ENCODE measurements at regions not wholly inside any gene's neighbourhood (a gene's known extent, or its start where the extent isn't known, plus 50 kb on each side); places are given as distances from the start of the nearest gene placed in this dataset.

GRCh38 chr17:33895491-33895890 is 359.6 kb upstream of the CCL2 start:
- Histone ChIP-seq H2BK15ac (ENCODE audit: low read depth, low read length) (no peak overlapping the region), H3K56ac (ENCODE audit: extremely low read depth, insufficient read depth, low read length) (no peak overlapping the region), H3K4ac (ENCODE audit: low read depth, low read length) (no peak overlapping the region), H3K9me1 (ENCODE audit: insufficient read depth, low read length) (no peaks in the 10 kb centered on the region), H3K18ac (ENCODE audit: low read depth, low read length) (no peak overlapping the region), H2AK5ac (ENCODE audit: low read depth, low read length) (no peak overlapping the region), H3K27ac (ENCODE audit: insufficient read depth, low read length) (no peak overlapping the region), H4K91ac (ENCODE audit: insufficient read depth, low read depth, low read length) (no peak overlapping the region), H3K4me2 (ENCODE audit: low read depth, low read length) (no peak overlapping the region), H3K23ac (ENCODE audit: low read depth, low read length) (no peak overlapping the region), H4K5ac (ENCODE audit: low read depth, low read length) (no peak overlapping the region), H2BK5ac (ENCODE audit: low read depth, low read length, poor library complexity, severe bottlenecking) (no peak overlapping the region), H2AK9ac (replicated peaks; ENCODE audit: low read depth, low read length, poor library complexity) (no peak overlapping the region), H2BK20ac (ENCODE audit: low read depth, low read length) (no peak overlapping the region), H4K8ac (ENCODE audit: low read depth in 2 of 2, low read length in 2 of 2) (no peak overlapping the region), H3K9ac (ENCODE audit: low read depth, low read length) (no peak overlapping the region), H3K14ac (replicated peaks; ENCODE audit: low read depth, low read length) (no peak overlapping the region), H3K36me3 (ENCODE audit: control insufficient read depth, insufficient read depth, low read length) (no peaks in the 10 kb centered on the region), H3K27me3 (ENCODE audit: control insufficient read depth, insufficient read depth, low read length) (no peaks in the 10 kb centered on the region), H3K4me1 (ENCODE audit: control insufficient read depth, insufficient read depth, low read length) (no peaks in the 10 kb centered on the region), H3K9me3 (ENCODE audit: control insufficient read depth, insufficient read depth, low read length) (0 out of 2 replicates have a peak, but pooled peaks cover 2% of the 10 kb centered on the region), H3K79me1 (ENCODE audit: low read depth in 1 of 2, low read length in 2 of 2) (no peaks in the 10 kb centered on the region), H3K4me3 (ENCODE audit: insufficient read depth, low read depth, low read length) (no peak overlapping the region), H2AFZ (replicated peaks; ENCODE audit: low read length, poor library complexity) (no peak overlapping the region), H4K20me1 (ENCODE audit: insufficient read depth, low read length) (no peaks in the 10 kb centered on the region), H2BK120ac (ENCODE audit: low read depth, low read length) (no peak overlapping the region)
- POLR2A ChIA-PET (ENCODE audit: unreplicated experiment): no interaction called here
- no peak for TF ChIP-seq SMC3 (IDR thresholded peaks at IDR 0.05; ENCODE audit: low read depth, low read length)
- TF ChIP-seq CEBPB (IDR thresholded peaks at IDR 0.05; ENCODE audit: low read depth, low read length): no peak
- no peak for TF ChIP-seq RFX5 (IDR thresholded peaks at IDR 0.05; ENCODE audit: low read depth, low read length)
- TF ChIP-seq BHLHE40 (IDR thresholded peaks at IDR 0.05; ENCODE audit: low read depth, low read length): no peak
- TF ChIP-seq CHD1 (IDR thresholded peaks at IDR 0.05; ENCODE audit: low read depth, low read length): no peak
- TF ChIP-seq MAFK (IDR thresholded peaks at IDR 0.05; ENCODE audit: low read depth, low read length): no peak
- TF ChIP-seq POLR2A (IDR thresholded peaks at IDR 0.05; ENCODE audit: low read depth, low read length): no peak
- TF ChIP-seq MXI1 (IDR thresholded peaks at IDR 0.05; ENCODE audit: borderline replicate concordance, low read depth, low read length): no peak
- in situ Hi-C loops (cut with MboI; ENCODE audit: low sequenced_read_pairs) (no loop called here), dilution Hi-C loops (cut with HindIII; ENCODE audit: low sequenced_read_pairs, unreplicated experiment) (no loop called here), intact Hi-C loops (cut with micrococcal nuclease) (no loop called here)
- DNase-seq (no peak), ATAC-seq (ENCODE audit: low read depth) (no peak)
- CTCF ChIA-PET: no interaction called here
- no TSS peak for BruUV-seq (replicated peaks)
- 29% methylated on average over 1 of the region's 3 CpGs; no CpG with 5 or more reads in 1 of the 2 experiments for WGBS, 2 experiments (ENCODE audit: extremely low coverage in 2 of 2, insufficient read length in 1 of 2)

Measured in IMR-90 (cell line).